H9 (cell line): ENCODE measurements at regions not wholly inside any gene's neighbourhood (a gene's known extent, or its start where the extent isn't known, plus 50 kb on each side); places are given as distances from the start of the nearest gene placed in this dataset.

Source experiments
- DNase-seq: peaks from one replicate; pipeline ENCODE4 v3.0.0-alpha.2; 2017
- H2AFZ ChIP-seq: one replicate; pipeline ENCODE4 v1.6.1; 2013; ENCODE audit warnings: mild to moderate bottlenecking, low read length, control low read depth, moderate library complexity
- H2AK5ac ChIP-seq: 2 replicates; pipeline ENCODE4 v1.6.1; 2013; ENCODE audit warnings: low read length, control low read depth, mixed read lengths; ENCODE audit not compliant: insufficient read length
- H2BK120ac ChIP-seq: one replicate; pipeline ENCODE4 v1.6.1; 2013; ENCODE audit warnings: low read depth, mild to moderate bottlenecking, low read length, control low read depth, inconsistent platforms; ENCODE audit not compliant: poor library complexity, severe bottlenecking
- H2BK12ac ChIP-seq: 2 replicates; pipeline ENCODE4 v1.6.1; 2013; ENCODE audit warnings: low read length, control low read depth, mixed read lengths, low read depth; ENCODE audit not compliant: insufficient read length
- H2BK15ac ChIP-seq: 2 replicates; pipeline ENCODE4 v1.6.1; 2013; ENCODE audit warnings: low read depth, low read length, control low read depth
- H2BK20ac ChIP-seq: one replicate; pipeline ENCODE4 v1.6.1; 2013; ENCODE audit warnings: low read depth, mild to moderate bottlenecking, low read length, control low read depth, inconsistent platforms; ENCODE audit not compliant: poor library complexity, severe bottlenecking
- H2BK5ac ChIP-seq: 2 replicates; pipeline ENCODE4 v1.6.1; 2013; ENCODE audit warnings: low read length, control low read depth, mixed read lengths; ENCODE audit not compliant: insufficient read length
- H3K14ac ChIP-seq: 2 replicates; pipeline ENCODE4 v1.6.1; 2013; ENCODE audit warnings: low read length, control low read depth; ENCODE audit not compliant: insufficient read depth
- H3K18ac ChIP-seq: 2 replicates; pipeline ENCODE4 v1.6.1; 2013; ENCODE audit warnings: low read depth, mild to moderate bottlenecking, mixed read lengths, low read length, control low read depth; ENCODE audit not compliant: insufficient read length
- H3K23ac ChIP-seq: 2 replicates; pipeline ENCODE4 v1.6.1; 2013; ENCODE audit warnings: low read length, control low read depth, mixed read lengths, low read depth; ENCODE audit not compliant: insufficient read length
- H3K23me2 ChIP-seq: 2 replicates; pipeline ENCODE4 v1.6.1; 2013; ENCODE audit warnings: low read depth, mild to moderate bottlenecking, mixed read lengths, low read length, control low read depth; ENCODE audit not compliant: insufficient read length, poor library complexity, severe bottlenecking
- H3K27ac ChIP-seq: 2 replicates; pipeline ENCODE4 v1.5.1; 2013; ENCODE audit warnings: low read length, control low read depth, mixed read lengths, low read depth; ENCODE audit not compliant: insufficient read length
- H3K27me3 ChIP-seq: 2 replicates; pipeline ENCODE4 v1.6.1; 2013; ENCODE audit warnings: low read length, control low read depth, inconsistent platforms; ENCODE audit not compliant: insufficient read depth
- H3K4ac ChIP-seq: 2 replicates; pipeline ENCODE4 v1.6.1; 2013; ENCODE audit warnings: low read depth, mild to moderate bottlenecking, control low read depth, inconsistent platforms, low read length, moderate library complexity
- H3K4me1 ChIP-seq: 2 replicates; pipeline ENCODE4 v1.6.1; 2013; ENCODE audit warnings: low read length, control low read depth, inconsistent platforms; ENCODE audit not compliant: insufficient read depth
- H3K4me2 ChIP-seq: 2 replicates; pipeline ENCODE4 v1.6.1; 2013; ENCODE audit warnings: low read length, control low read depth, mixed read lengths; ENCODE audit not compliant: insufficient read length, insufficient read depth
- H3K56ac ChIP-seq: 2 replicates; pipeline ENCODE4 v1.6.1; 2013; ENCODE audit warnings: low read depth, mild to moderate bottlenecking, mixed read lengths, low read length, control low read depth; ENCODE audit not compliant: insufficient read length
- H3K79me1 ChIP-seq: 2 replicates; pipeline ENCODE4 v1.6.1; 2013; ENCODE audit warnings: low read depth, mild to moderate bottlenecking, moderate library complexity, low read length, control low read depth, inconsistent platforms; ENCODE audit not compliant: insufficient read depth, poor library complexity, severe bottlenecking
- H3K79me2 ChIP-seq: 2 replicates; pipeline ENCODE4 v1.6.1; 2013; ENCODE audit warnings: low read length, control low read depth, inconsistent platforms; ENCODE audit not compliant: insufficient read depth
- H3K9ac ChIP-seq: 2 replicates; pipeline ENCODE4 v1.6.1; 2013; ENCODE audit warnings: low read length, control low read depth, mixed read lengths; ENCODE audit not compliant: insufficient read length; ENCODE audit errors: extremely low read depth
- H3K9me3 ChIP-seq: one replicate; pipeline ENCODE4 v1.6.1; 2013; ENCODE audit warnings: low read depth, low read length, inconsistent platforms; ENCODE audit not compliant: control insufficient read depth
- H3T11ph ChIP-seq: one replicate; pipeline ENCODE4 v1.6.1; 2013; ENCODE audit warnings: mild to moderate bottlenecking, low read length, control low read depth, inconsistent platforms
- H4K20me1 ChIP-seq: one replicate; pipeline ENCODE4 v1.6.1; 2013; ENCODE audit not compliant: control insufficient read depth, insufficient read length, insufficient read depth
- H4K5ac ChIP-seq: 2 replicates; pipeline ENCODE4 v1.6.1; 2013; ENCODE audit warnings: low read depth, mild to moderate bottlenecking, mixed read lengths, low read length, control low read depth; ENCODE audit not compliant: insufficient read length
- H4K8ac ChIP-seq: replicated peaks from 2 replicates; pipeline ENCODE4 v1.6.1; 2013; ENCODE audit warnings: low read length, control low read depth, mixed read lengths, low read depth; ENCODE audit not compliant: insufficient read length
- H4K91ac ChIP-seq: 2 replicates; pipeline ENCODE4 v1.6.1; 2013; ENCODE audit warnings: low read depth, mild to moderate bottlenecking, moderate library complexity, mixed read lengths, low read length, control low read depth; ENCODE audit not compliant: insufficient read length
- H3K27ac Mint-ChIP-seq, 3 experiments: 2 replicates in 2 of 3; 3 replicates in 1 of 3; pipeline ENCODE4 v1.8.0; 2020 to 2021; ENCODE audit warnings: mixed read lengths in 3 of 3, mild to moderate bottlenecking in 1 of 3, moderate library complexity in 1 of 3
- H3K27me3 Mint-ChIP-seq: 2 replicates; pipeline ENCODE4 v1.8.0; 2021; ENCODE audit warnings: low read depth, mild to moderate bottlenecking, moderate library complexity, mixed read lengths
- H3K36me3 Mint-ChIP-seq, 3 experiments: 2 replicates in 2 of 3; 3 replicates in 1 of 3; pipeline ENCODE4 v1.8.0; 2020 to 2021; ENCODE audit warnings: low read depth in 3 of 3, mixed read lengths in 3 of 3; ENCODE audit not compliant: insufficient read depth in 1 of 3
- H3K4me1 Mint-ChIP-seq, 2 experiments: 2 replicates each; pipeline ENCODE4 v1.8.0; 2020; ENCODE audit warnings: mixed read lengths in 2 of 2
- H3K4me3 Mint-ChIP-seq, 2 experiments: 2 replicates in 1 of 2; 3 replicates in 1 of 2; pipeline ENCODE4 v1.8.0; 2020 to 2021; ENCODE audit warnings: mild to moderate bottlenecking in 2 of 2, mixed read lengths in 2 of 2, moderate library complexity in 1 of 2
- H3K9me3 Mint-ChIP-seq, 2 experiments: 2 replicates in 1 of 2; 3 replicates in 1 of 2; pipeline ENCODE4 v1.8.0; 2020; ENCODE audit warnings: mild to moderate bottlenecking in 2 of 2, mixed read lengths in 2 of 2, moderate library complexity in 1 of 2
- CTCF ChIP-seq: fragments of 200-600 bp; sonication (generic); conservative IDR thresholded peaks from 3 replicates; pipeline ENCODE4 v1.8.0; 2021; ENCODE audit warnings: antibody characterized with exemption, mild to moderate bottlenecking
- WGBS: extraction: QIAGEN DNeasy Blood & Tissue Kit; methylation state at CpG from one replicate; pipeline ENCODE4 v1.1.7; 2013; ENCODE audit warnings: missing lambda C conversion rate, low lambda C conversion rate, mixed read lengths; ENCODE audit not compliant: insufficient read length; ENCODE audit errors: extremely low coverage; 5-methylcytosine and 5-hydroxymethylcytosine counted together

DNA sequence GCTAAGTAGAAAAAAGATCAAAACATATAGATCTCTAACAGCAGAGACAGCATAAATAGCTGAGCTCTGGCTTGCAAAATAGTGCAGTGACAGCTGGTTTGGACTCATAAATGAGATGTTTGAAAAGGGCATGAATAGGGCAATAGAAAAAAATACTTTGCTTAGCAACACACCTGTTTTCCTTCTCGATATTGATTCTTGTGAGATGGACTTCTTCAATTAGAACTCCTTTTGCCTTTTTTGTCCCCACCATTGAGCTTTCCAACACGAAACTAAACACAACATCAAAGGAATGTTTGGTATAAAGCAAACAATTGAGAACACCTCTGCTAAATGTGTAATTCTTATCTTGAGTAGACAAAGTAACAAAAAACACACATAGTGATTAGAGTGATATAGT, 726.3 kb downstream of the RAPGEF2 start:
- no peaks in the 10 kb centered on the region for H3K4me1 Mint-ChIP-seq
- no peaks in the 10 kb centered on the region for H3K9me3 Mint-ChIP-seq

More for the DNA sequence above, 726.3 kb downstream of the RAPGEF2 start:
- H3K23me2 ChIP-seq, result no peaks in the 10 kb centered on the region
- no peak overlapping the region for H2AFZ ChIP-seq
- H3K4ac ChIP-seq, result no peak overlapping the region
- H4K91ac ChIP-seq, result no peak overlapping the region
- TF ChIP-seq CTCF, result no peak
- H3K4me1 ChIP-seq, result no peaks in the 10 kb centered on the region
- H2BK12ac ChIP-seq, result no peak overlapping the region
- H3K14ac ChIP-seq, result no peak overlapping the region
- Mint-ChIP-seq H3K4me3 (no peak overlapping the region), H3K27me3 (no peaks in the 10 kb centered on the region), H3K27ac (no peak overlapping the region), H3K36me3 (no peaks in the 10 kb centered on the region; a peak in 1 of 7 replicates)
- H3T11ph ChIP-seq, result no peak overlapping the region
- H3K56ac ChIP-seq, result no peak overlapping the region
- H3K79me2 ChIP-seq, result no peaks in the 10 kb centered on the region
- H2AK5ac ChIP-seq, result no peak overlapping the region
- H2BK15ac ChIP-seq, result no peak overlapping the region
- no peak overlapping the region for H2BK5ac ChIP-seq
- no peak overlapping the region for H4K5ac ChIP-seq
- no peaks in the 10 kb centered on the region for H3K27me3 ChIP-seq
- no peak for DNase-seq
- H3K9ac ChIP-seq, result no peak overlapping the region
- H2BK20ac ChIP-seq, result no peak overlapping the region
- no peak overlapping the region for H3K27ac ChIP-seq
- no peak overlapping the region for H4K8ac ChIP-seq
- no peak overlapping the region for H3K4me2 ChIP-seq
- H3K23ac ChIP-seq, result no peak overlapping the region
- H2BK120ac ChIP-seq, result no peak overlapping the region
- H3K18ac ChIP-seq, result no peak overlapping the region
- H3K9me3 ChIP-seq, result no peaks in the 10 kb centered on the region
- no CpG with 5 or more reads among the region's 2 CpGs for WGBS
- H3K79me1 ChIP-seq, result no peaks in the 10 kb centered on the region
- no peaks in the 10 kb centered on the region for H4K20me1 ChIP-seq
